HUES48 (cell line): ENCODE measurements at regions not wholly inside any gene's neighbourhood (a gene's known extent, or its start where the extent isn't known, plus 50 kb on each side); places are given as distances from the start of the nearest gene placed in this dataset.

Experiments
- H3K27ac ChIP-seq: one replicate; pipeline ENCODE4 v1.7.0; 2013; ENCODE audit warnings: low read depth, low read length, inconsistent platforms
- H3K27me3 ChIP-seq: 2 replicates; pipeline ENCODE4 v1.6.1; 2013; ENCODE audit warnings: mild to moderate bottlenecking, low read length; ENCODE audit not compliant: control insufficient read depth, insufficient read depth
- H3K36me3 ChIP-seq: 2 replicates; pipeline ENCODE4 v1.6.1; 2013; ENCODE audit warnings: low read length; ENCODE audit not compliant: control insufficient read depth, insufficient read depth
- H3K4me1 ChIP-seq: 2 replicates; pipeline ENCODE4 v1.6.1; 2013; ENCODE audit warnings: mild to moderate bottlenecking, low read length; ENCODE audit not compliant: control insufficient read depth, insufficient read depth
- H3K4me3 ChIP-seq: 2 replicates; pipeline ENCODE4 v1.5.1; 2013; ENCODE audit warnings: mild to moderate bottlenecking, low read depth, low read length
- H3K9ac ChIP-seq: 2 replicates; pipeline ENCODE4 v1.6.1; 2013; ENCODE audit warnings: mild to moderate bottlenecking, low read depth, low read length, moderate library complexity
- H3K9me3 ChIP-seq: 2 replicates; pipeline ENCODE4 v1.6.1; 2013; ENCODE audit warnings: low read length; ENCODE audit not compliant: control insufficient read depth, insufficient read depth

GRCh38 chr11:120011836-120012235 lies 126.1 kb downstream of the TRIM29 start:
- no peaks in the 10 kb centered on the region for H3K36me3 ChIP-seq
- H3K9ac ChIP-seq: no peak overlapping the region
- H3K27me3 ChIP-seq: peaks cover 13% of the 10 kb centered on the region; the same call in 1 of the 2 replicates
- peaks cover 7% of the 10 kb centered on the region; the same call in 1 of the 2 replicates for H3K4me1 ChIP-seq
- no peaks in the 10 kb centered on the region for H3K9me3 ChIP-seq
- no peak overlapping the region for H3K4me3 ChIP-seq
- no peak overlapping the region for H3K27ac ChIP-seq

GRCh38 chr11:120010775-120011174 lies 127.1 kb downstream of the TRIM29 start:
- Histone ChIP-seq H3K4me3 (no peak overlapping the region), H3K36me3 (no peaks in the 10 kb centered on the region), H3K9ac (no peak overlapping the region), H3K27me3 (peaks cover 13% of the 10 kb centered on the region; the same call in 1 of the 2 replicates), H3K4me1 (peaks cover 7% of the 10 kb centered on the region; the same call in 1 of the 2 replicates), H3K9me3 (no peaks in the 10 kb centered on the region), H3K27ac (no peak overlapping the region)

- H3K27me3 ChIP-seq: peaks cover 9% of the 10 kb centered on the region; the same call in 1 of the 2 replicates
- H3K9ac ChIP-seq: no peak overlapping the region
- no peak overlapping the region for H3K27ac ChIP-seq
- no peak overlapping the region for H3K4me3 ChIP-seq
- peaks cover 7% of the 10 kb centered on the region; the same call in 1 of the 2 replicates for H3K4me1 ChIP-seq
- H3K9me3 ChIP-seq: no peaks in the 10 kb centered on the region
- H3K36me3 ChIP-seq: no peaks in the 10 kb centered on the region
These were observed 128.0 kb downstream of the TRIM29 start for GRCh38 chr11:120009938-120010337.

DNA sequence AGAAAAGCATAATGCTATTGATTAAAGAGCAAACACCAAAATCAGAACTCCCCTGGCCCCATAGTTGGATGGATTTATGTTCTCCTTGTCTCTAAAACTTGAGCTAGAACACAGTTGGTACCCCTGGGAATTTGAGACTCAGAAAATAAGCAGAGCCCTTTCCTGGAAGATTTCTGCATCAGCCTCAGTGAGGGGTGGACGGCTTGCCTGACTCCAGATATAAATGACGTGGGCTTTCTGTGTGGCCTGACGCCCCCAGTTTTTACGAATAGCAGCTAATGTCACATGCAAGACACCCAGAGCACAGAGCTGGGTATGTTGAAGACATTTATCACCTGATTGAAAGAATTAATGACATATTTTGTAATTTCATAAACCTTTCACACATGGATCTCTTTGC lies 130.8 kb downstream of the TRIM29 start:
- Histone ChIP-seq H3K27me3 (peaks cover 7% of the 10 kb centered on the region; the same call in 1 of the 2 replicates), H3K4me1 (peaks cover 3% of the 10 kb centered on the region), H3K9me3 (no peaks in the 10 kb centered on the region), H3K4me3 (no peak overlapping the region), H3K27ac (no peak overlapping the region), H3K9ac (no peak overlapping the region), H3K36me3 (no peaks in the 10 kb centered on the region)

DNA sequence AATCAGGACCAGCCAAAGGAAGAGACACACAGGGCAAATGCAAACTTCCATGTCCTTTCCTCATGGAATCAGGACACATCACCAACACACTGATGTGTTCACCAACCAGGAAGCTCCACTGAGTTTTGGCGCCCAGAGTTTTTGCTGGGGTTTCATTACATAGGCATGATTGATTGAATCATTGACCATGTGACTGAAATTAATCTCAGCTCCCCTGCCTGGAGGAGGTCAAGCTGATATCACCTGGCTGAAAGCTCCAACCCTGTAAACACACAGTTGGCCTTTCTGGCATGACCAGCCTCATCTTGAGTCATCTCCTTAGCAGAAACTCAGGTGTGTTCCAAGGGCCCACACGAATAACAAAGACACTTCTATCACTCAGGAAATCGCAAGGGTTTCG lies 133.2 kb downstream of the TRIM29 start:
- H3K27me3 ChIP-seq: no peaks in the 10 kb centered on the region; the same call in 1 of the 2 replicates

DNA sequence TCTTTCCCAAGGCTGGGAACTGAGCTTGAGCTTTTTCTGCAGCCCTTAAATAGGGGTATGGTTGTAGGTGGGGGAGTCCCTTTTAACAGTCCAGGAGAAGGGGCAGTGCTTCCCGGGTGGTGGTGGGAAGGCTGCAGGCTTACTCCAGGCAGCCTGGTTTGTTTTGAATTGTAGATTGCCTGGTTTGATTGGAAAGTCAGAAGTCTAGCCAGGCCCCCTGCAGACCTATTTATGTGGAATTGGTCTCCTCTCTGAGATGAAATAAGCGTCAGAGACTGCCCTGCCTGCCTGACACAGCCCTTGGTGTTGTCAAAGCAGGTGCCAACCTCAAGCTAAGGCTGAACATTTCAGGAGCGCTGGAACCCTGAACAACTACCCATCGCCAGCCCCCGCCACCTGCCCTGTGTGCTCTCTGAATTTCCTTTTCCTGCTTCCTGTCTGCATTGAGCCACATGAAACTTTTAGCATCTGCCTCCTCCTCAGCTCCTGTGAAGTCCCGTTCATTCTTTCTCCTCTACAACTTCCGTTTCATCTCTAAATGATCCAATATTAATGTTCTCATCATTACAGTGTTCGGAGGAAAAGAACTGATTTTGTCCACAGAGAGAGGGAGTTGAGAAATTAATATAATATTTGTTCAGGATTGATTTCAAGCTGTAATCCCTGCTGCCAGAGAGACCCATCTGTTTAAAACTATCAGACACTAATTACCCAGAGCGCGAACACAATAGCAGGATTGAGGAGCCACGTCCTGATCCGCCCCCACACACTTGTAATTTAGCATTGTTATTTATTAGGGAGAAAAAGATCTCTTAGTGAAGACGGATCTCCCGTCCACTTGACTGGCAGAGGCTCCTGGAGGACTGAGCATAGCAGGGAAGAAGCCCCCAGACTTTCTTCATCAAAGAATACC lies 136.5 kb downstream of the TRIM29 start:
- H3K4me1 ChIP-seq: peaks cover 18% of the 10 kb centered on the region
- no peak overlapping the region for H3K27ac ChIP-seq
- H3K36me3 ChIP-seq: no peaks in the 10 kb centered on the region
- no peaks in the 10 kb centered on the region for H3K9me3 ChIP-seq
- H3K4me3 ChIP-seq: no peak overlapping the region
- H3K27me3 ChIP-seq: no peaks in the 10 kb centered on the region; the same call in 1 of the 2 replicates
- H3K9ac ChIP-seq: no peak overlapping the region

More for the DNA sequence above, 133.2 kb downstream of the TRIM29 start:
- peaks cover 18% of the 10 kb centered on the region for H3K4me1 ChIP-seq
- no peaks in the 10 kb centered on the region for H3K9me3 ChIP-seq
- H3K4me3 ChIP-seq: no peak overlapping the region
- no peak overlapping the region for H3K9ac ChIP-seq
- no peak overlapping the region for H3K27ac ChIP-seq
- no peaks in the 10 kb centered on the region for H3K36me3 ChIP-seq

GRCh38 chr11:119999220-119999619 lies 138.7 kb downstream of the TRIM29 start:
- Histone ChIP-seq H3K9ac (no peak overlapping the region), H3K27me3 (no peaks in the 10 kb centered on the region; the same call in 1 of the 2 replicates), H3K27ac (no peak overlapping the region), H3K36me3 (no peaks in the 10 kb centered on the region), H3K4me3 (no peak overlapping the region), H3K9me3 (no peaks in the 10 kb centered on the region), H3K4me1 (peaks cover 18% of the 10 kb centered on the region)

DNA sequence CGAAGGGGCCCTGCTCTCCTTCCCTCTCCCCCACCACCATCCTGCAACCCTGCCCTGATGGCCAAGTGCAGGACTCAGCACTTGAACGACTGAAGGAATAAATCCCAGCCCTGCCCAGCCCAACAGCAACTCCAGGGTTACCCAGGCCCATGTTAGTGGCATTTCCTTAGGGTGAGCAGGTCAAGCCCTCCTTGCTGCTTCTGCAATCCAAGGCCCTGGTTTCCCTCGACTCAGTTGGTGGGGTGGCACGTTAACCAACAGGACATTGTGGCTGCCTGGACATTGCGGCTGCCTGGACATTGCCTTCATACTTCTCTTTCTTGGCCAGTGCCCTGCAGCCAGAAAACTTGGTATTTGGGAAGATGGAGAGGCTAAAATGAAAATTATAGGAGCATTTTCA lies 141.4 kb downstream of the TRIM29 start:
- no peak overlapping the region for H3K4me3 ChIP-seq
- H3K9me3 ChIP-seq: no peaks in the 10 kb centered on the region
- H3K9ac ChIP-seq: no peak overlapping the region
- H3K36me3 ChIP-seq: no peaks in the 10 kb centered on the region
- H3K4me1 ChIP-seq: peaks cover 15% of the 10 kb centered on the region
- no peak overlapping the region for H3K27ac ChIP-seq
- no peaks in the 10 kb centered on the region for H3K27me3 ChIP-seq

DNA sequence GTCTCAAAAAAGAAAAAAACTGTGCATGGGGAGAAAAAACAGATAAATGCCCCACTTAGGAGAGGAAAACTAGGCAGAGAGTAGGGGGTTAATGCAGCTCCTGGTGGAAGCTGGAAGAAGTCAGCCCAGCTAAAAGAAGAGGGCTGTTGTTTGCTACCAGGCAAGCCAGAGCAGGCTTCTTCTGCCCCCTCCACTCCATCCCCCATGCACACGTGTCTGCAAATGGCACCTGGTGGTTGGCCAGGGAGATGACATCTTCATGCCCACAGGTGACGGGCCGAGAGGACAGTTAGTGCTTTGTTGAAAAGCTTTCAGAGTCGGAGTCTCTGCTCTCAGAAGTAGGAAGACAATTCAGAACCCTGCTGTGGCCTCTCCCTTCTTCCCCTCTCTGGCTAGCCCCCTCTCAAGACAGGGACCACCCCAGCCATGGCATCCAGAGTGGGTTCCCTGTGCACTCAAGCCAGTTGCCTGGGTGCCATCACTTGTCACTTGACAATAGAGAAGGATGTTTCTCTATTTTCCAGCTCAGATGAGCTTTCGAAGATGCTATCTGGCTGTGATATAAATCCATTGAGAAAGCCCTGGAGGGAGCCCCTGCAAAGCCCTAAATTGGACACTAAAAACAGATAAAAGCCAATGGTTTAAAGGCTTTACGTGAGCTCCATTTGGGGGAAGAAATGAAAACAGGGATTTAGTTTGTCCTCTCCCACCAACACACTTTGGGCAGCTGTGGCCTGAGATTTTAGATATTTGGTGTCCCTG lies 142.0 kb downstream of the TRIM29 start:
- Histone ChIP-seq H3K27ac (no peak overlapping the region), H3K36me3 (no peaks in the 10 kb centered on the region), H3K9me3 (no peaks in the 10 kb centered on the region), H3K4me1 (peaks cover 8% of the 10 kb centered on the region), H3K9ac (no peak overlapping the region), H3K4me3 (no peak overlapping the region), H3K27me3 (no peaks in the 10 kb centered on the region)

GRCh38 chr11:119993722-119994121 lies 144.2 kb downstream of the TRIM29 start:
- no peaks in the 10 kb centered on the region for H3K9me3 ChIP-seq
- no peaks in the 10 kb centered on the region for H3K36me3 ChIP-seq
- no peak overlapping the region for H3K9ac ChIP-seq
- peaks cover 5% of the 10 kb centered on the region; the same call in 1 of the 2 replicates for H3K4me1 ChIP-seq
- no peak overlapping the region for H3K4me3 ChIP-seq
- H3K27ac ChIP-seq: no peak overlapping the region
- H3K27me3 ChIP-seq: no peaks in the 10 kb centered on the region
